ENCODE measurements at regions not wholly inside any gene's neighbourhood (a gene's known extent, or its start where the extent isn't known, plus 50 kb on each side); places are given as distances from the start of the nearest gene placed in this dataset.

GRCh38 chr4:189769131-189769530, 171.5 kb upstream of the FRG1 start:
- Histone ChIP-seq H3K9me2 (ENCODE audit: insufficient read depth) (no peaks in the 10 kb centered on the region), H3K9me3 (ENCODE audit: control insufficient read depth in 1 of 2, insufficient read depth in 1 of 2, low read depth in 1 of 2, low read length in 2 of 2) (no peaks in the 10 kb centered on the region), H3K9ac (ENCODE audit: low read length) (no peak overlapping the region), H3K36me3 (ENCODE audit: control insufficient read depth in 1 of 2, insufficient read depth in 2 of 2, low read length in 2 of 2) (no peaks in the 10 kb centered on the region), H3K27me3 (ENCODE audit: insufficient read depth, low read length) (peaks cover 9% of the 10 kb centered on the region), H2AFZ (ENCODE audit: low read depth, low read length, poor library complexity, severe bottlenecking) (no peak overlapping the region), H3K4me3 (replicated peaks in 1 of 2; ENCODE audit: low read depth in 1 of 2, low read length in 2 of 2) (no peak overlapping the region), H3K27ac (ENCODE audit: low read depth, low read length) (no peak overlapping the region), H3K79me2 (ENCODE audit: insufficient read depth, low read length) (no peaks in the 10 kb centered on the region), H3K4me1 (ENCODE audit: control insufficient read depth in 1 of 2, insufficient read depth in 2 of 2, low read length in 2 of 2) (no peaks in the 10 kb centered on the region), H3K4me2 (ENCODE audit: low read length) (no peak overlapping the region), H4K20me1 (ENCODE audit: insufficient read depth) (no peaks in the 10 kb centered on the region)
- ChIA-PET CTCF (no interaction called here), POLR2A (no interaction called here), RAD21 (ENCODE audit: low non-redundant PET in 1 of 2, low total read pairs in 2 of 2, uncharacterized antibody in 2 of 2, unreplicated experiment in 2 of 2) (no interaction called here)
- TF ChIP-seq, protein P1, sequence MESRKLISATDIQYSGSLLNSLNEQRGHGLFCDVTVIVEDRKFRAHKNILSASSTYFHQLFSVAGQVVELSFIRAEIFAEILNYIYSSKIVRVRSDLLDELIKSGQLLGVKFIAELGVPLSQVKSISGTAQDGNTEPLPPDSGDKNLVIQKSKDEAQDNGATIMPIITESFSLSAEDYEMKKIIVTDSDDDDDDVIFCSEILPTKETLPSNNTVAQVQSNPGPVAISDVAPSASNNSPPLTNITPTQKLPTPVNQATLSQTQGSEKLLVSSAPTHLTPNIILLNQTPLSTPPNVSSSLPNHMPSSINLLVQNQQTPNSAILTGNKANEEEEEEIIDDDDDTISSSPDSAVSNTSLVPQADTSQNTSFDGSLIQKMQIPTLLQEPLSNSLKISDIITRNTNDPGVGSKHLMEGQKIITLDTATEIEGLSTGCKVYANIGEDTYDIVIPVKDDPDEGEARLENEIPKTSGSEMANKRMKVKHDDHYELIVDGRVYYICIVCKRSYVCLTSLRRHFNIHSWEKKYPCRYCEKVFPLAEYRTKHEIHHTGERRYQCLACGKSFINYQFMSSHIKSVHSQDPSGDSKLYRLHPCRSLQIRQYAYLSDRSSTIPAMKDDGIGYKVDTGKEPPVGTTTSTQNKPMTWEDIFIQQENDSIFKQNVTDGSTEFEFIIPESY (IDR thresholded peaks at IDR 0.05; ENCODE audit: extremely low read depth, insufficient replicate concordance, low read length), result no peak
- TF ChIP-seq EGR1 (IDR thresholded peaks at IDR 0.05; ENCODE audit: low read depth) (no peak), CEBPB (IDR thresholded peaks at IDR 0.05; ENCODE audit: low read depth) (no peak), RAD21 (IDR thresholded peaks at IDR 0.05; ENCODE audit: low read depth) (no peak), POLR2A (IDR thresholded peaks at IDR 0.05; ENCODE audit: borderline replicate concordance, extremely low read depth, insufficient read depth, insufficient read length) (no peak), ZNF274 (IDR thresholded peaks at IDR 0.05; ENCODE audit: low read depth, low read length) (no peak), ATF3 (IDR thresholded peaks at IDR 0.05) (no peak), FOSL1 (IDR thresholded peaks at IDR 0.05; ENCODE audit: low read depth) (no peak), CBX3 (IDR thresholded peaks at IDR 0.05; ENCODE audit: low read depth) (no peak), SRF (IDR thresholded peaks at IDR 0.05; ENCODE audit: low read depth) (no peak), ZFX (IDR thresholded peaks at IDR 0.05) (no peak), EZH2 (IDR thresholded peaks at IDR 0.05) (no peak), JUND (IDR thresholded peaks at IDR 0.05) (no peak), TCF7L2 (IDR thresholded peaks at IDR 0.05; ENCODE audit: borderline replicate concordance, extremely low read depth, insufficient read depth, insufficient read length) (no peak), SP1 (IDR thresholded peaks at IDR 0.05; ENCODE audit: low read depth) (no peak)
- TF ChIP-seq, protein P2, sequence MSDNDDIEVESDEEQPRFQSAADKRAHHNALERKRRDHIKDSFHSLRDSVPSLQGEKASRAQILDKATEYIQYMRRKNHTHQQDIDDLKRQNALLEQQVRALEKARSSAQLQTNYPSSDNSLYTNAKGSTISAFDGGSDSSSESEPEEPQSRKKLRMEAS (IDR thresholded peaks at IDR 0.05), result no peak
- TF ChIP-seq, protein P3, sequence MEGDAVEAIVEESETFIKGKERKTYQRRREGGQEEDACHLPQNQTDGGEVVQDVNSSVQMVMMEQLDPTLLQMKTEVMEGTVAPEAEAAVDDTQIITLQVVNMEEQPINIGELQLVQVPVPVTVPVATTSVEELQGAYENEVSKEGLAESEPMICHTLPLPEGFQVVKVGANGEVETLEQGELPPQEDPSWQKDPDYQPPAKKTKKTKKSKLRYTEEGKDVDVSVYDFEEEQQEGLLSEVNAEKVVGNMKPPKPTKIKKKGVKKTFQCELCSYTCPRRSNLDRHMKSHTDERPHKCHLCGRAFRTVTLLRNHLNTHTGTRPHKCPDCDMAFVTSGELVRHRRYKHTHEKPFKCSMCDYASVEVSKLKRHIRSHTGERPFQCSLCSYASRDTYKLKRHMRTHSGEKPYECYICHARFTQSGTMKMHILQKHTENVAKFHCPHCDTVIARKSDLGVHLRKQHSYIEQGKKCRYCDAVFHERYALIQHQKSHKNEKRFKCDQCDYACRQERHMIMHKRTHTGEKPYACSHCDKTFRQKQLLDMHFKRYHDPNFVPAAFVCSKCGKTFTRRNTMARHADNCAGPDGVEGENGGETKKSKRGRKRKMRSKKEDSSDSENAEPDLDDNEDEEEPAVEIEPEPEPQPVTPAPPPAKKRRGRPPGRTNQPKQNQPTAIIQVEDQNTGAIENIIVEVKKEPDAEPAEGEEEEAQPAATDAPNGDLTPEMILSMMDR (IDR thresholded peaks at IDR 0.05 in 2 of 3, conservative IDR thresholded peaks at IDR 0.05 in 1 of 3; ENCODE audit: borderline replicate concordance in 1 of 3, insufficient read depth in 1 of 3, low read depth in 2 of 3, low read length in 2 of 3), result no peak
- TF ChIP-seq, protein P4, sequence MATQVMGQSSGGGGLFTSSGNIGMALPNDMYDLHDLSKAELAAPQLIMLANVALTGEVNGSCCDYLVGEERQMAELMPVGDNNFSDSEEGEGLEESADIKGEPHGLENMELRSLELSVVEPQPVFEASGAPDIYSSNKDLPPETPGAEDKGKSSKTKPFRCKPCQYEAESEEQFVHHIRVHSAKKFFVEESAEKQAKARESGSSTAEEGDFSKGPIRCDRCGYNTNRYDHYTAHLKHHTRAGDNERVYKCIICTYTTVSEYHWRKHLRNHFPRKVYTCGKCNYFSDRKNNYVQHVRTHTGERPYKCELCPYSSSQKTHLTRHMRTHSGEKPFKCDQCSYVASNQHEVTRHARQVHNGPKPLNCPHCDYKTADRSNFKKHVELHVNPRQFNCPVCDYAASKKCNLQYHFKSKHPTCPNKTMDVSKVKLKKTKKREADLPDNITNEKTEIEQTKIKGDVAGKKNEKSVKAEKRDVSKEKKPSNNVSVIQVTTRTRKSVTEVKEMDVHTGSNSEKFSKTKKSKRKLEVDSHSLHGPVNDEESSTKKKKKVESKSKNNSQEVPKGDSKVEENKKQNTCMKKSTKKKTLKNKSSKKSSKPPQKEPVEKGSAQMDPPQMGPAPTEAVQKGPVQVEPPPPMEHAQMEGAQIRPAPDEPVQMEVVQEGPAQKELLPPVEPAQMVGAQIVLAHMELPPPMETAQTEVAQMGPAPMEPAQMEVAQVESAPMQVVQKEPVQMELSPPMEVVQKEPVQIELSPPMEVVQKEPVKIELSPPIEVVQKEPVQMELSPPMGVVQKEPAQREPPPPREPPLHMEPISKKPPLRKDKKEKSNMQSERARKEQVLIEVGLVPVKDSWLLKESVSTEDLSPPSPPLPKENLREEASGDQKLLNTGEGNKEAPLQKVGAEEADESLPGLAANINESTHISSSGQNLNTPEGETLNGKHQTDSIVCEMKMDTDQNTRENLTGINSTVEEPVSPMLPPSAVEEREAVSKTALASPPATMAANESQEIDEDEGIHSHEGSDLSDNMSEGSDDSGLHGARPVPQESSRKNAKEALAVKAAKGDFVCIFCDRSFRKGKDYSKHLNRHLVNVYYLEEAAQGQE (IDR thresholded peaks at IDR 0.05; ENCODE audit: low read depth), result no peak
- DNase-seq (ENCODE audit: low read depth, low spot score), result no peak
- BruUV-seq (replicated peaks), result no TSS peak
- ATAC-seq, result no peak
- intact Hi-C loops (cut with micrococcal nuclease), result no loop called here
